Panc1 (cell line): ENCODE measurements at regions not wholly inside any gene's neighbourhood (a gene's known extent, or its start where the extent isn't known, plus 50 kb on each side); places are given as distances from the start of the nearest gene placed in this dataset.

ENCODE experiments used
- CTCF ChIP-seq: fragments of 450-650 bp; IDR thresholded peaks from 2 replicates; pipeline ENCODE4 v1.5.1; 2017; ENCODE audit warnings: mild to moderate bottlenecking
- POLR2AphosphoS5 ChIP-seq: IDR thresholded peaks from 2 replicates; pipeline ENCODE4 v1.6.1; 2012; ENCODE audit warnings: mild to moderate bottlenecking, low read depth, low read length, moderate library complexity
- SIN3A ChIP-seq: IDR thresholded peaks from 2 replicates; pipeline ENCODE4 v1.6.1; 2012; ENCODE audit warnings: low read depth, mild to moderate bottlenecking, low read length, moderate library complexity, borderline replicate concordance; ENCODE audit not compliant: insufficient read depth

GRCh38 chr15:100771746-100772145, 107.9 kb upstream of the ALDH1A3 start:
- TF ChIP-seq CTCF (no peak), SIN3A (no peak), POLR2AphosphoS5 (no peak)
